Breast epithelium (tissue), 3 donors: ENCODE measurements at regions not wholly inside any gene's neighbourhood (a gene's known extent, or its start where the extent isn't known, plus 50 kb on each side); places are given as distances from the start of the nearest gene placed in this dataset.

Source experiments
- POLR2A ChIP-seq: fragments of 450-650 bp; IDR thresholded peaks from one replicate; pipeline ENCODE4 v1.6.1; 2016; ENCODE audit warnings: antibody characterized with exemption, mild to moderate bottlenecking, moderate library complexity
- POLR2AphosphoS5 ChIP-seq, 3 donors: sonication (generic); formaldehyde crosslinking; IDR thresholded peaks; one replicate each; pipeline ENCODE4 v1.6.1; 2017; ENCODE audit warnings: antibody characterized with exemption in 3 of 3
- TF ChIP-seq, protein P1 (sequence below), 3 donors: fragments of 450-650 bp; IDR thresholded peaks; one replicate each; pipeline ENCODE4 v1.5.1; 2016 to 2017; ENCODE audit warnings: antibody characterized with exemption in 3 of 3, mild to moderate bottlenecking in 3 of 3, moderate library complexity in 3 of 3

DNA sequence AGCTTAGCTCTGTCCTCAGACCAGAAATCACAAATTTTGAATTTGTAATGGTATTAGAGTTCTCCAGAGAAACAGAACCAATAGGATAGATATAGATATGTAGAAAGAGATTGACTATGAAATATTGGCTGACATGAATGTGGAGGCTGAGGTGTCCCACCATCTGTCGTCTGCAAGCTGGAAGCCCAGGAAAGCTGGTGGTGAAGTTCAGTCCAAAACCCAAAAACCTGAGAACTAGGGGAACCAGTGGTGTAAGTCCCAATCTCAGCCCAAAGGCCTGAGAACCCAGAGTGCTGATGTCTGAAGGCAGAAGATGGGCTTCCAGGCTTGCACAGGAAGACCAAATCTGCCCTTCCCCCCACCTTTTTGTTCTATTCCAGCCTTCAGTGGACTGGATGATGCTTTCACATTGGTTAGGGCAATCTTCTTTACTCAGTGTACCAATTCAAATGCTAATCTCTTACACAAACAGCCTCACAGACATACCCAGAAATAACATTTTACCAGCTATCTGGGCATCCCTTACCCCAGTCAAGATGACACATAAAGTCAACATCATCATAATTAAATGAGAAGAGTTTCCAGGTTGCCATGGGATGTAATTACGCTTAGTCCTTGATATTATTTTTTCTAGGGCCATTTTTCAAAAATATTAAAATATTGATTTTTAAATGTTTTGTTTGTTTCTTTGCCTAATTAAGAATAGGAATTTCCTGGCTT is 570.8 kb downstream of the UTRN start:
- TF ChIP-seq, protein P1, sequence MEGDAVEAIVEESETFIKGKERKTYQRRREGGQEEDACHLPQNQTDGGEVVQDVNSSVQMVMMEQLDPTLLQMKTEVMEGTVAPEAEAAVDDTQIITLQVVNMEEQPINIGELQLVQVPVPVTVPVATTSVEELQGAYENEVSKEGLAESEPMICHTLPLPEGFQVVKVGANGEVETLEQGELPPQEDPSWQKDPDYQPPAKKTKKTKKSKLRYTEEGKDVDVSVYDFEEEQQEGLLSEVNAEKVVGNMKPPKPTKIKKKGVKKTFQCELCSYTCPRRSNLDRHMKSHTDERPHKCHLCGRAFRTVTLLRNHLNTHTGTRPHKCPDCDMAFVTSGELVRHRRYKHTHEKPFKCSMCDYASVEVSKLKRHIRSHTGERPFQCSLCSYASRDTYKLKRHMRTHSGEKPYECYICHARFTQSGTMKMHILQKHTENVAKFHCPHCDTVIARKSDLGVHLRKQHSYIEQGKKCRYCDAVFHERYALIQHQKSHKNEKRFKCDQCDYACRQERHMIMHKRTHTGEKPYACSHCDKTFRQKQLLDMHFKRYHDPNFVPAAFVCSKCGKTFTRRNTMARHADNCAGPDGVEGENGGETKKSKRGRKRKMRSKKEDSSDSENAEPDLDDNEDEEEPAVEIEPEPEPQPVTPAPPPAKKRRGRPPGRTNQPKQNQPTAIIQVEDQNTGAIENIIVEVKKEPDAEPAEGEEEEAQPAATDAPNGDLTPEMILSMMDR (IDR thresholded peaks at IDR 0.05) = no peak
- TF ChIP-seq POLR2AphosphoS5 (IDR thresholded peaks at IDR 0.05) (no peak), POLR2A (no peak)
